GM23338 (cell line): ENCODE measurements at regions not wholly inside any gene's neighbourhood (a gene's known extent, or its start where the extent isn't known, plus 50 kb on each side); places are given as distances from the start of the nearest gene placed in this dataset.

Source experiments
- ATAC-seq: fragments of 200-7000 bp; cut with Tn5 transposase; 3 replicates; pipeline ENCODE4 v1.9.1; 2020
- DNase-seq: peaks from one replicate; pipeline ENCODE4 v3.0.0-alpha.2; 2015; ENCODE audit warnings: low spot score
- H2AFZ ChIP-seq: fragments of 200-600 bp; sonication (generic); 2 replicates; pipeline ENCODE4 v1.8.0; 2016; ENCODE audit warnings: antibody characterized with exemption, mild to moderate bottlenecking, moderate library complexity
- H3F3A ChIP-seq: fragments of 200-600 bp; sonication (generic); replicated peaks from 2 replicates; pipeline ENCODE4 v1.8.0; 2017; ENCODE audit warnings: antibody characterized with exemption, mixed run types, low read depth
- H3K27ac ChIP-seq: fragments of 200-600 bp; sonication (generic); 2 replicates; pipeline ENCODE4 v1.6.1; 2016; ENCODE audit warnings: low read depth
- H3K27me3 ChIP-seq: fragments of 200-600 bp; sonication (generic); 2 replicates; pipeline ENCODE4 v1.8.0; 2016; ENCODE audit warnings: mild to moderate bottlenecking, mixed run types, moderate library complexity; ENCODE audit not compliant: insufficient read depth
- H3K36me3 ChIP-seq: fragments of 200-600 bp; sonication (generic); 2 replicates; pipeline ENCODE4 v1.8.0; 2016; ENCODE audit warnings: mild to moderate bottlenecking; ENCODE audit not compliant: insufficient read depth
- H3K4me1 ChIP-seq: fragments of 200-600 bp; sonication (generic); 2 replicates; pipeline ENCODE4 v1.8.0; 2016; ENCODE audit warnings: mild to moderate bottlenecking, moderate library complexity; ENCODE audit not compliant: insufficient read depth
- H3K4me2 ChIP-seq: fragments of 200-600 bp; sonication (generic); 2 replicates; pipeline ENCODE4 v1.7.1; 2017; ENCODE audit warnings: mixed run types
- H3K4me3 ChIP-seq: fragments of 200-600 bp; sonication (generic); 2 replicates; pipeline ENCODE4 v1.6.1; 2016; ENCODE audit warnings: mixed run types
- H3K79me2 ChIP-seq: fragments of 200-600 bp; sonication (generic); replicated peaks from 2 replicates; pipeline ENCODE4 v1.8.0; 2017; ENCODE audit warnings: mild to moderate bottlenecking; ENCODE audit not compliant: insufficient read depth
- H3K9me2 ChIP-seq: fragments of 200-600 bp; sonication (generic); 2 replicates; pipeline ENCODE4 v1.8.0; 2017; ENCODE audit not compliant: insufficient read depth
- H4K20me1 ChIP-seq: fragments of 200-600 bp; sonication (generic); replicated peaks from 2 replicates; pipeline ENCODE4 v1.8.0; 2017; ENCODE audit warnings: mild to moderate bottlenecking; ENCODE audit not compliant: insufficient read depth
- H3K27ac Mint-ChIP-seq: 2 replicates; pipeline ENCODE4 v1.8.0; 2020; ENCODE audit warnings: inconsistent platforms, mild to moderate bottlenecking, moderate library complexity, mixed read lengths
- H3K27me3 Mint-ChIP-seq: 3 replicates; pipeline ENCODE4 v1.8.0; 2022; ENCODE audit warnings: low read depth, mild to moderate bottlenecking, moderate library complexity, mixed read lengths, inconsistent platforms; ENCODE audit not compliant: insufficient read depth, poor library complexity
- H3K36me3 Mint-ChIP-seq: 3 replicates; pipeline ENCODE4 v1.8.0; 2021; ENCODE audit warnings: low read depth, mild to moderate bottlenecking, inconsistent platforms, moderate library complexity, mixed read lengths
- H3K4me1 Mint-ChIP-seq: 3 replicates; pipeline ENCODE4 v1.8.0; 2020; ENCODE audit warnings: mild to moderate bottlenecking, inconsistent platforms, mixed read lengths
- H3K4me3 Mint-ChIP-seq: 3 replicates; pipeline ENCODE4 v1.8.0; 2021; ENCODE audit warnings: moderate library complexity, mild to moderate bottlenecking, inconsistent platforms, mixed read lengths
- H3K9me3 Mint-ChIP-seq: 3 replicates; pipeline ENCODE4 v1.8.0; 2020; ENCODE audit warnings: moderate library complexity, mild to moderate bottlenecking, inconsistent platforms, mixed read lengths
- CREB1 ChIP-seq: fragments of 250-450 bp; sonication (Bioruptor Pico); IDR thresholded peaks from 2 replicates; pipeline ENCODE4 v1.5.0; 2020; ENCODE audit warnings: low read depth, mild to moderate bottlenecking, moderate library complexity
- CTCF ChIP-seq, 2 experiments: fragments of 200-600 bp in 1 of 2; sonication (generic) in 1 of 2; conservative IDR thresholded peaks; 2 replicates each; pipeline versions ENCODE4 v1.5.1 to v1.6.1; 2016 to 2017; ENCODE audit warnings: antibody characterized with exemption in 2 of 2, low read depth in 2 of 2, mild to moderate bottlenecking in 2 of 2, moderate library complexity in 1 of 2
- EZH2 ChIP-seq: fragments of 200-600 bp; sonication (generic); IDR thresholded peaks from one replicate; pipeline ENCODE4 v1.8.0; 2017; ENCODE audit warnings: antibody characterized with exemption, mild to moderate bottlenecking, low read depth; ENCODE audit not compliant: unreplicated experiment
- EZH2phosphoT487 ChIP-seq: fragments of 200-600 bp; sonication (generic); IDR thresholded peaks from one replicate; pipeline ENCODE4 v1.8.1; 2018; ENCODE audit warnings: antibody characterized with exemption; ENCODE audit not compliant: unreplicated experiment
- JUNB ChIP-seq: IDR thresholded peaks from one replicate; pipeline ENCODE4 v1.6.1; 2016; ENCODE audit warnings: antibody characterized with exemption; ENCODE audit not compliant: unreplicated experiment
- NANOG ChIP-seq: IDR thresholded peaks from 2 replicates; pipeline ENCODE4 v1.6.1; 2016; ENCODE audit warnings: antibody characterized with exemption, borderline replicate concordance
- POLR2AphosphoS5 ChIP-seq: IDR thresholded peaks from 2 replicates; pipeline ENCODE4 v1.6.1; 2016; ENCODE audit warnings: antibody characterized with exemption, low read depth
- STAT1 ChIP-seq: IDR thresholded peaks from one replicate; pipeline ENCODE4 v1.6.1; 2016; ENCODE audit warnings: antibody characterized with exemption; ENCODE audit not compliant: unreplicated experiment
- ZNF114 ChIP-seq: fragments of 250-450 bp; sonication (Bioruptor Pico); IDR thresholded peaks from 2 replicates; pipeline ENCODE4 v1.5.0; 2020; ENCODE audit warnings: mild to moderate bottlenecking, moderate library complexity
- ZNF331 ChIP-seq: fragments of 250-450 bp; sonication (Bioruptor Pico); IDR thresholded peaks from 2 replicates; pipeline ENCODE4 v1.5.0; 2020; ENCODE audit warnings: low read depth, mild to moderate bottlenecking, moderate library complexity
- TF ChIP-seq, protein P1 (sequence below): IDR thresholded peaks from 2 replicates; pipeline ENCODE4 v1.6.1; 2016; ENCODE audit warnings: antibody characterized with exemption
- TF ChIP-seq, protein P2 (sequence below): fragments of 250-450 bp; sonication (Bioruptor Pico); IDR thresholded peaks from 2 replicates; pipeline ENCODE4 v1.5.0; 2020; ENCODE audit warnings: mild to moderate bottlenecking, moderate library complexity
- TF ChIP-seq, protein P3 (sequence below): IDR thresholded peaks from one replicate; pipeline ENCODE4 v1.6.1; 2018; ENCODE audit warnings: antibody characterized with exemption; ENCODE audit not compliant: unreplicated experiment

DNA sequence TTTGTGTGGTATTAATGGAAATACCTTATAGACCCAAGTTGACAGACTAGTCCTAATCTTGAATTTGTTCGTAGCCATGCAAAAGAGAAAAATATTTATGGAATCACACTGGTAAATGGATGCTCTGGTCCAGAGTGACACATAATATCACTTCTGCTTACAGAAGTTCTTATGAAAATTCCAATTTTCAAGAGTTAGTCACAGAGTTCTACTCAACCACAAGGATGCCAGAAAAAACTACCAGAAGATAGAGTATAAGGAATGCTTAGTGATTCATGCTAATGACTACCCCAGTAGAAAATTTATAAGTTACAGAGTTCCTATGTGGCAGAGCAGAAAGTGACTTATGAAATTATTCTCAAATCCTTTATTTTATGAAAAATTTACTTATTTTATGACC is 1384.8 kb downstream of the FAM133A start:
- no peaks in the 10 kb centered on the region for H3K9me2 ChIP-seq
- no peak overlapping the region for H3K4me3 Mint-ChIP-seq
- peaks cover 2% of the 10 kb centered on the region; the same call in 1 of the 2 replicates for H3K4me1 ChIP-seq
- no peak overlapping the region for H2AFZ ChIP-seq
- no peaks in the 10 kb centered on the region for H3K27me3 ChIP-seq
- no peak overlapping the region for H3K27ac ChIP-seq
- no peak overlapping the region for H3K4me3 ChIP-seq
- H3F3A ChIP-seq, result no peaks in the 10 kb centered on the region
- no peaks in the 10 kb centered on the region for H3K79me2 ChIP-seq
- ATAC-seq, result no peak
- no peak overlapping the region for H3K4me2 ChIP-seq
- H3K36me3 ChIP-seq, result no peaks in the 10 kb centered on the region
- H4K20me1 ChIP-seq, result no peaks in the 10 kb centered on the region
- no peaks in the 10 kb centered on the region for H3K9me3 Mint-ChIP-seq
- no peaks in the 10 kb centered on the region for H3K36me3 Mint-ChIP-seq
- H3K27ac Mint-ChIP-seq, result no peak overlapping the region
- DNase-seq, result no peak
- H3K27me3 Mint-ChIP-seq, result peaks cover under 1% of the 10 kb centered on the region
- peaks cover 9% of the 10 kb centered on the region; the same call in 2 of the 3 replicates for H3K4me1 Mint-ChIP-seq
- TF ChIP-seq JUNB (no peak), EZH2 (no peak), ZNF331 (CRISPR knock-in tag) (no peak), CREB1 (no peak), CTCF (conservative IDR thresholded peaks at IDR 0.05; ENCODE audit: low read depth in 2 of 2) (no peak), POLR2AphosphoS5 (no peak), STAT1 (no peak), EZH2phosphoT487 (no peak), ZNF114 (CRISPR knock-in tag) (no peak), NANOG (no peak)
- TF ChIP-seq, protein P1, sequence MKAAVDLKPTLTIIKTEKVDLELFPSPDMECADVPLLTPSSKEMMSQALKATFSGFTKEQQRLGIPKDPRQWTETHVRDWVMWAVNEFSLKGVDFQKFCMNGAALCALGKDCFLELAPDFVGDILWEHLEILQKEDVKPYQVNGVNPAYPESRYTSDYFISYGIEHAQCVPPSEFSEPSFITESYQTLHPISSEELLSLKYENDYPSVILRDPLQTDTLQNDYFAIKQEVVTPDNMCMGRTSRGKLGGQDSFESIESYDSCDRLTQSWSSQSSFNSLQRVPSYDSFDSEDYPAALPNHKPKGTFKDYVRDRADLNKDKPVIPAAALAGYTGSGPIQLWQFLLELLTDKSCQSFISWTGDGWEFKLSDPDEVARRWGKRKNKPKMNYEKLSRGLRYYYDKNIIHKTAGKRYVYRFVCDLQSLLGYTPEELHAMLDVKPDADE, result no peak
- TF ChIP-seq, protein P2, sequence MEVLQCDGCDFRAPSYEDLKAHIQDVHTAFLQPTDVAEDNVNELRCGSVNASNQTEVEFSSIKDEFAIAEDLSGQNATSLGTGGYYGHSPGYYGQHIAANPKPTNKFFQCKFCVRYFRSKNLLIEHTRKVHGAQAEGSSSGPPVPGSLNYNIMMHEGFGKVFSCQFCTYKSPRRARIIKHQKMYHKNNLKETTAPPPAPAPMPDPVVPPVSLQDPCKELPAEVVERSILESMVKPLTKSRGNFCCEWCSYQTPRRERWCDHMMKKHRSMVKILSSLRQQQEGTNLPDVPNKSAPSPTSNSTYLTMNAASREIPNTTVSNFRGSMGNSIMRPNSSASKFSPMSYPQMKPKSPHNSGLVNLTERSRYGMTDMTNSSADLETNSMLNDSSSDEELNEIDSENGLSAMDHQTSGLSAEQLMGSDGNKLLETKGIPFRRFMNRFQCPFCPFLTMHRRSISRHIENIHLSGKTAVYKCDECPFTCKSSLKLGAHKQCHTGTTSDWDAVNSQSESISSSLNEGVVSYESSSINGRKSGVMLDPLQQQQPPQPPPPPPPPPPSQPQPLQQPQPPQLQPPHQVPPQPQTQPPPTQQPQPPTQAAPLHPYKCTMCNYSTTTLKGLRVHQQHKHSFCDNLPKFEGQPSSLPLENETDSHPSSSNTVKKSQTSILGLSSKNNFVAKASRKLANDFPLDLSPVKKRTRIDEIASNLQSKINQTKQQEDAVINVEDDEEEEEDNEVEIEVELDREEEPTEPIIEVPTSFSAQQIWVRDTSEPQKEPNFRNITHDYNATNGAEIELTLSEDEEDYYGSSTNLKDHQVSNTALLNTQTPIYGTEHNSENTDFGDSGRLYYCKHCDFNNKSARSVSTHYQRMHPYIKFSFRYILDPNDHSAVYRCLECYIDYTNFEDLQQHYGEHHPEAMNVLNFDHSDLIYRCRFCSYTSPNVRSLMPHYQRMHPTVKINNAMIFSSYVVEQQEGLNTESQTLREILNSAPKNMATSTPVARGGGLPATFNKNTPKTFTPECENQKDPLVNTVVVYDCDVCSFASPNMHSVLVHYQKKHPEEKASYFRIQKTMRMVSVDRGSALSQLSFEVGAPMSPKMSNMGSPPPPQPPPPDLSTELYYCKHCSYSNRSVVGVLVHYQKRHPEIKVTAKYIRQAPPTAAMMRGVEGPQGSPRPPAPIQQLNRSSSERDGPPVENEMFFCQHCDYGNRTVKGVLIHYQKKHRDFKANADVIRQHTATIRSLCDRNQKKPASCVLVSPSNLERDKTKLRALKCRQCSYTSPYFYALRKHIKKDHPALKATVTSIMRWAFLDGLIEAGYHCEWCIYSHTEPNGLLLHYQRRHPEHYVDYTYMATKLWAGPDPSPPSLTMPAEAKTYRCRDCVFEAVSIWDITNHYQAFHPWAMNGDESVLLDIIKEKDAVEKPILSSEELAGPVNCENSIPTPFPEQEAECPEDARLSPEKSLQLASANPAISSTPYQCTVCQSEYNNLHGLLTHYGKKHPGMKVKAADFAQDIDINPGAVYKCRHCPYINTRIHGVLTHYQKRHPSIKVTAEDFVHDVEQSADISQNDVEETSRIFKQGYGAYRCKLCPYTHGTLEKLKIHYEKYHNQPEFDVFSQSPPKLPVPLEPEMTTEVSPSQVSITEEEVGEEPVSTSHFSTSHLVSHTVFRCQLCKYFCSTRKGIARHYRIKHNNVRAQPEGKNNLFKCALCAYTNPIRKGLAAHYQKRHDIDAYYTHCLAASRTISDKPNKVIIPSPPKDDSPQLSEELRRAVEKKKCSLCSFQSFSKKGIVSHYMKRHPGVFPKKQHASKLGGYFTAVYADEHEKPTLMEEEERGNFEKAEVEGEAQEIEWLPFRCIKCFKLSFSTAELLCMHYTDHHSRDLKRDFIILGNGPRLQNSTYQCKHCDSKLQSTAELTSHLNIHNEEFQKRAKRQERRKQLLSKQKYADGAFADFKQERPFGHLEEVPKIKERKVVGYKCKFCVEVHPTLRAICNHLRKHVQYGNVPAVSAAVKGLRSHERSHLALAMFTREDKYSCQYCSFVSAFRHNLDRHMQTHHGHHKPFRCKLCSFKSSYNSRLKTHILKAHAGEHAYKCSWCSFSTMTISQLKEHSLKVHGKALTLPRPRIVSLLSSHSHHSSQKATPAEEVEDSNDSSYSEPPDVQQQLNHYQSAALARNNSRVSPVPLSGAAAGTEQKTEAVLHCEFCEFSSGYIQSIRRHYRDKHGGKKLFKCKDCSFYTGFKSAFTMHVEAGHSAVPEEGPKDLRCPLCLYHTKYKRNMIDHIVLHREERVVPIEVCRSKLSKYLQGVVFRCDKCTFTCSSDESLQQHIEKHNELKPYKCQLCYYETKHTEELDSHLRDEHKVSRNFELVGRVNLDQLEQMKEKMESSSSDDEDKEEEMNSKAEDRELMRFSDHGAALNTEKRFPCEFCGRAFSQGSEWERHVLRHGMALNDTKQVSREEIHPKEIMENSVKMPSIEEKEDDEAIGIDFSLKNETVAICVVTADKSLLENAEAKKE, result no peak
- TF ChIP-seq, protein P3, sequence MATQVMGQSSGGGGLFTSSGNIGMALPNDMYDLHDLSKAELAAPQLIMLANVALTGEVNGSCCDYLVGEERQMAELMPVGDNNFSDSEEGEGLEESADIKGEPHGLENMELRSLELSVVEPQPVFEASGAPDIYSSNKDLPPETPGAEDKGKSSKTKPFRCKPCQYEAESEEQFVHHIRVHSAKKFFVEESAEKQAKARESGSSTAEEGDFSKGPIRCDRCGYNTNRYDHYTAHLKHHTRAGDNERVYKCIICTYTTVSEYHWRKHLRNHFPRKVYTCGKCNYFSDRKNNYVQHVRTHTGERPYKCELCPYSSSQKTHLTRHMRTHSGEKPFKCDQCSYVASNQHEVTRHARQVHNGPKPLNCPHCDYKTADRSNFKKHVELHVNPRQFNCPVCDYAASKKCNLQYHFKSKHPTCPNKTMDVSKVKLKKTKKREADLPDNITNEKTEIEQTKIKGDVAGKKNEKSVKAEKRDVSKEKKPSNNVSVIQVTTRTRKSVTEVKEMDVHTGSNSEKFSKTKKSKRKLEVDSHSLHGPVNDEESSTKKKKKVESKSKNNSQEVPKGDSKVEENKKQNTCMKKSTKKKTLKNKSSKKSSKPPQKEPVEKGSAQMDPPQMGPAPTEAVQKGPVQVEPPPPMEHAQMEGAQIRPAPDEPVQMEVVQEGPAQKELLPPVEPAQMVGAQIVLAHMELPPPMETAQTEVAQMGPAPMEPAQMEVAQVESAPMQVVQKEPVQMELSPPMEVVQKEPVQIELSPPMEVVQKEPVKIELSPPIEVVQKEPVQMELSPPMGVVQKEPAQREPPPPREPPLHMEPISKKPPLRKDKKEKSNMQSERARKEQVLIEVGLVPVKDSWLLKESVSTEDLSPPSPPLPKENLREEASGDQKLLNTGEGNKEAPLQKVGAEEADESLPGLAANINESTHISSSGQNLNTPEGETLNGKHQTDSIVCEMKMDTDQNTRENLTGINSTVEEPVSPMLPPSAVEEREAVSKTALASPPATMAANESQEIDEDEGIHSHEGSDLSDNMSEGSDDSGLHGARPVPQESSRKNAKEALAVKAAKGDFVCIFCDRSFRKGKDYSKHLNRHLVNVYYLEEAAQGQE, result no peak
